ENCODE measurements at regions not wholly inside any gene's neighbourhood (a gene's known extent, or its start where the extent isn't known, plus 50 kb on each side); places are given as distances from the start of the nearest gene placed in this dataset.

DNA sequence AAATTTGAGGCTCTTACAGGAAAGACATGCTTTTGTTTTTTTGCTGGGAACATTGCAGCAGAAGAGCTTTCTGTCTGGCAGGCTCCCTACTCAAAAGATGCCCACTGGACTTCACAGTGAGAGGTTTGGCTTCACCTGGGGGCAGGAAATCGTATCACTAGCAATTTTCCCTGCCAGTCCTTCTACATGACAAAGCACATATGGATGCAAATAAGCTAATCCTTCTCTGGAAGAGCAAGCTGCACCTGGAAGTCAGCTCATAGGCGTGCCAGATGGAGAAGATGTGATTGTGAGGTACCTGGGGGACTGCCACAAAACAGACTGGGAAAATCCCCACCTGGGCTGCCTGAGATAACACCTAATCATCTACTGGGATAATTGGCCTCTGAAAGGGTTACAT lies 195.0 kb upstream of the CPHXL start:
- Histone ChIP-seq H4K20me1 (ENCODE audit: insufficient read depth, low read length) (no peaks in the 10 kb centered on the region), H3K4me3 (ENCODE audit: low read length) (no peak overlapping the region), H3K4me1 (ENCODE audit: low read length) (no peaks in the 10 kb centered on the region), H3K4me2 (ENCODE audit: low read length) (no peak overlapping the region), H3K36me3 (replicated peaks; ENCODE audit: low read depth, low read length) (no peaks in the 10 kb centered on the region), H3K79me2 (ENCODE audit: low read length) (no peaks in the 10 kb centered on the region), H2AFZ (ENCODE audit: low read depth, low read length) (no peak overlapping the region), H3K9ac (ENCODE audit: low read length) (no peak overlapping the region), H3K27me3 (ENCODE audit: low read depth, low read length) (peaks cover 2% of the 10 kb centered on the region; the same call in 1 of the 2 replicates), H3K9me3 (ENCODE audit: insufficient read depth, low read length) (no peaks in the 10 kb centered on the region), H3K27ac (ENCODE audit: low read length) (no peak overlapping the region)
- TF ChIP-seq, protein P1, sequence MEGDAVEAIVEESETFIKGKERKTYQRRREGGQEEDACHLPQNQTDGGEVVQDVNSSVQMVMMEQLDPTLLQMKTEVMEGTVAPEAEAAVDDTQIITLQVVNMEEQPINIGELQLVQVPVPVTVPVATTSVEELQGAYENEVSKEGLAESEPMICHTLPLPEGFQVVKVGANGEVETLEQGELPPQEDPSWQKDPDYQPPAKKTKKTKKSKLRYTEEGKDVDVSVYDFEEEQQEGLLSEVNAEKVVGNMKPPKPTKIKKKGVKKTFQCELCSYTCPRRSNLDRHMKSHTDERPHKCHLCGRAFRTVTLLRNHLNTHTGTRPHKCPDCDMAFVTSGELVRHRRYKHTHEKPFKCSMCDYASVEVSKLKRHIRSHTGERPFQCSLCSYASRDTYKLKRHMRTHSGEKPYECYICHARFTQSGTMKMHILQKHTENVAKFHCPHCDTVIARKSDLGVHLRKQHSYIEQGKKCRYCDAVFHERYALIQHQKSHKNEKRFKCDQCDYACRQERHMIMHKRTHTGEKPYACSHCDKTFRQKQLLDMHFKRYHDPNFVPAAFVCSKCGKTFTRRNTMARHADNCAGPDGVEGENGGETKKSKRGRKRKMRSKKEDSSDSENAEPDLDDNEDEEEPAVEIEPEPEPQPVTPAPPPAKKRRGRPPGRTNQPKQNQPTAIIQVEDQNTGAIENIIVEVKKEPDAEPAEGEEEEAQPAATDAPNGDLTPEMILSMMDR (IDR thresholded peaks at IDR 0.05; ENCODE audit: low read depth, low read length): no peak
- no peak for TF ChIP-seq EZH2phosphoT487 (IDR thresholded peaks at IDR 0.05; ENCODE audit: low read depth)

DNA sequence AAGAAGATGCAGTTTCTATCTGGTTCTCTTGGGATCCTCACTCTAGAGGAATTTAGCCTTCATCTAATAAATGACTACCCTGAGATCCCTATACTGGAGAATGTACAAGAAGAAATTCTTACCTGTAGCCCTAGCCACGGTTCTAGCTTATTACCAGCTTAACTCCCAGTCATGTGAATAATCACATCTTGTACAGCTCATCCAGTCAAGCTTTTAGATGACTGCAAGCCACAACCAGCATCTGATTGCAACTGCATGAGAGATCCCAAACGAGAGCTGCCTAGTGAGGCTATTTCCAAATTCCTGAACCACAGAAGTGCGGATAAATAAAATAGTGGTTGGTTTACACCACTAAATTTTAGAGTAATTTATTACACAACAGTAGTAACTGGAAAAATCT lies 196.0 kb upstream of the CPHXL start:
- Histone ChIP-seq H4K20me1 (ENCODE audit: insufficient read depth, low read length) (no peaks in the 10 kb centered on the region), H3K27me3 (ENCODE audit: low read depth, low read length) (peaks cover 2% of the 10 kb centered on the region; the same call in 1 of the 2 replicates)

DNA sequence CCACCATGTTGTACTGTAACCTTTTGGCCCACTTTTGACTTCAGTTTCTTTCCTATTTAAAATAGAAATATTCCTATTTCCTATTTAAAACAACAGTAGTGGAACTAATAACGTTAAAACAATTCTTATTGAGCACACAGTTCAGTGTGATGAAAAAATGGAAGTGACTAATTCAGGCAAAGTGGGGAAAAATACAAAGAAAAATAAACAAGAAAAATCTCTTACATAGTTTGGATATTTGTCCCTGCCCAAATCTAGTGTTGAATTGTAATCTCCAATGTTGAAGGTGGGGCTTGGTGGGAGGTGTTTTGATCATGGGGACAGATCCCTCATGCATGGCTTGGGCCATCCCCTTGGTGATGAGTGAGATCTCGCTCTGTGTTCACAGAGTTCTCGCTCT lies 198.1 kb upstream of the CPHXL start:
- H4K20me1 ChIP-seq (ENCODE audit: insufficient read depth, low read length): no peaks in the 10 kb centered on the region
- H3K4me1 ChIP-seq (ENCODE audit: low read length): no peaks in the 10 kb centered on the region
- no peak overlapping the region for H3K4me2 ChIP-seq (ENCODE audit: low read length)
- no peaks in the 10 kb centered on the region for H3K79me2 ChIP-seq (ENCODE audit: low read length)
- no peak overlapping the region for H2AFZ ChIP-seq (ENCODE audit: low read depth, low read length)
- H3K9me3 ChIP-seq (ENCODE audit: insufficient read depth, low read length): no peaks in the 10 kb centered on the region
- no peak overlapping the region for H3K9ac ChIP-seq (ENCODE audit: low read length)
- no peak for TF ChIP-seq EZH2phosphoT487 (IDR thresholded peaks at IDR 0.05; ENCODE audit: low read depth)
- TF ChIP-seq, protein P1 (IDR thresholded peaks at IDR 0.05; ENCODE audit: low read depth, low read length): no peak
- peaks cover 3% of the 10 kb centered on the region; the same call in 1 of the 2 replicates for H3K27me3 ChIP-seq (ENCODE audit: low read depth, low read length)
- H3K36me3 ChIP-seq (replicated peaks; ENCODE audit: low read depth, low read length): no peaks in the 10 kb centered on the region
- H3K27ac ChIP-seq (ENCODE audit: low read length): no peak overlapping the region
- H3K4me3 ChIP-seq (ENCODE audit: low read length): no peak overlapping the region

More for the DNA sequence above, 196.0 kb upstream of the CPHXL start:
- H2AFZ ChIP-seq (ENCODE audit: low read depth, low read length): no peak overlapping the region
- TF ChIP-seq EZH2phosphoT487 (IDR thresholded peaks at IDR 0.05; ENCODE audit: low read depth): no peak
- TF ChIP-seq, protein P1 (IDR thresholded peaks at IDR 0.05; ENCODE audit: low read depth, low read length): no peak
- no peaks in the 10 kb centered on the region for H3K9me3 ChIP-seq (ENCODE audit: insufficient read depth, low read length)
- no peak overlapping the region for H3K4me2 ChIP-seq (ENCODE audit: low read length)
- no peak overlapping the region for H3K9ac ChIP-seq (ENCODE audit: low read length)
- no peaks in the 10 kb centered on the region for H3K79me2 ChIP-seq (ENCODE audit: low read length)
- H3K36me3 ChIP-seq (replicated peaks; ENCODE audit: low read depth, low read length): no peaks in the 10 kb centered on the region
- H3K4me1 ChIP-seq (ENCODE audit: low read length): no peaks in the 10 kb centered on the region
- no peak overlapping the region for H3K27ac ChIP-seq (ENCODE audit: low read length)
- H3K4me3 ChIP-seq (ENCODE audit: low read length): no peak overlapping the region

DNA sequence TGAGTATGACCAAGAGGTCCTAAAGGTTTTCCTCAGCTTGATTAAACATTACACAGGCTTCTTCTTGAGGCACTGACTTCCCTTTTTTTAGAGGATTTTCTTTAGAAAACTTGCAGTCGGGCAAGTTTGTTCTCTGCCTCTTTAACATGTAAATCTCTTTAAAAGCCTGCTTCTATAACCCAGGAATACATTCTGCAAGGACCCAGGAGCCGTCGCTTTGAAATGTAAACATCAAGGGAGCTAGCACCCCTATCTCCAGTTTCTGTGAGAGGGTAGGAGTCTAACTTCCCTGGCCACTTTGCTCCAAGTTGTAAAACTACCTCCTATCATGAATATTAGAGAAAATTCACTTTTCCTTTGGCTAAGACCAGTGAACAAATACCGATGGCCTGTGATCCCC lies 201.5 kb upstream of the CPHXL start:
- no peak overlapping the region for H3K4me3 ChIP-seq (ENCODE audit: low read length)
- no peaks in the 10 kb centered on the region for H3K36me3 ChIP-seq (replicated peaks; ENCODE audit: low read depth, low read length)
- no peak overlapping the region for H2AFZ ChIP-seq (ENCODE audit: low read depth, low read length)
- H3K79me2 ChIP-seq (ENCODE audit: low read length): no peaks in the 10 kb centered on the region
- H4K20me1 ChIP-seq (ENCODE audit: insufficient read depth, low read length): no peaks in the 10 kb centered on the region
- no peaks in the 10 kb centered on the region for H3K9me3 ChIP-seq (ENCODE audit: insufficient read depth, low read length)
- H3K27ac ChIP-seq (ENCODE audit: low read length): no peak overlapping the region
- no peak for TF ChIP-seq EZH2phosphoT487 (IDR thresholded peaks at IDR 0.05; ENCODE audit: low read depth)
- TF ChIP-seq, protein P1 (IDR thresholded peaks at IDR 0.05; ENCODE audit: low read depth, low read length): no peak
- no peak overlapping the region for H3K9ac ChIP-seq (ENCODE audit: low read length)
- H3K4me1 ChIP-seq (ENCODE audit: low read length): no peaks in the 10 kb centered on the region
- peaks cover 3% of the 10 kb centered on the region; the same call in 1 of the 2 replicates for H3K27me3 ChIP-seq (ENCODE audit: low read depth, low read length)
- H3K4me2 ChIP-seq (ENCODE audit: low read length): no peak overlapping the region

All from OCI-LY3 (cell line).